Left ventricle myocardium inferior (tissue), 1 donor: ENCODE measurements at regions not wholly inside any gene's neighbourhood (a gene's known extent, or its start where the extent isn't known, plus 50 kb on each side); places are given as distances from the start of the nearest gene placed in this dataset.

Experiments
- DNase-seq: peaks from one replicate; pipeline ENCODE4 v3.0.0-alpha.2; 2020
- H3K27ac ChIP-seq: fragments of 200-600 bp; replicated peaks from 2 replicates; pipeline ENCODE4 v1.8.0; 2021
- H3K27me3 ChIP-seq: fragments of 200-600 bp; 2 replicates; pipeline ENCODE4 v1.8.0; 2021; ENCODE audit warnings: low read depth
- H3K36me3 ChIP-seq: fragments of 200-600 bp; 2 replicates; pipeline ENCODE4 v1.8.0; 2021
- H3K4me1 ChIP-seq: fragments of 200-600 bp; 2 replicates; pipeline ENCODE4 v1.8.0; 2021
- H3K4me3 ChIP-seq: fragments of 200-600 bp; 2 replicates; pipeline ENCODE4 v1.8.0; 2021; ENCODE audit warnings: mild to moderate bottlenecking, moderate library complexity
- H3K9me3 ChIP-seq: fragments of 200-600 bp; replicated peaks from 2 replicates; pipeline ENCODE4 v1.8.0; 2021
- CTCF ChIP-seq: fragments of 200-600 bp; IDR thresholded peaks from 2 replicates; pipeline ENCODE4 v1.8.0; 2021; ENCODE audit warnings: antibody characterized with exemption, mild to moderate bottlenecking, borderline replicate concordance
- intact Hi-C: fragments of 100-400 bp; cut with micrococcal nuclease; formaldehyde crosslinking; loops from one replicate; pipeline ENCODE4 v1.11.0; 2022
- donor health status: DM: no; HTN: yes; CAD: no; lungs with severe emphysema.

DNA sequence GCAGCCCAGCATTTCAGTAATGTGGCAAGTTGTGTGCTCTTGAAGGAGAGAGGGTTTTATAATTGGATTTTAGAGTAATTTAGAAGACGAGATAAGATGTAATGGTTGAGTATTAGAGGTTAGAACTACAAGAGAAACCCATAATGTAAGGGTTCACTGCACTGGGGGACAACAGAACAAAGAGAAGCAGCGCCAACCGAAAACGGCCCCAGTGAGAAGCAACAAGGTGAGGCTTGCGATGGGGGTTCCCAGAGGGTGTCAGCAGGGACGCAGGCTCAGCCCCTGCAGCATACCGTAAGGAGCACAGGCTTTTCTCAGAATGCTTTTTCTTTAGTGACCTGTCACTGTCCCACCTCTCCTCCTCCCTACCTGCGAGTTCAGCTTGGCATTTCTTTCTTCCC is 183.9 kb upstream of the ETAA1 start:
- DNase-seq: no peak
- TF ChIP-seq CTCF: no peak
- Histone ChIP-seq H3K36me3 (no peaks in the 10 kb centered on the region), H3K27me3 (peaks cover 13% of the 10 kb centered on the region), H3K27ac (no peak overlapping the region), H3K4me1 (no peaks in the 10 kb centered on the region), H3K4me3 (no peak overlapping the region), H3K9me3 (peaks cover 14% of the 10 kb centered on the region)
- intact Hi-C loops: no loop called here

DNA sequence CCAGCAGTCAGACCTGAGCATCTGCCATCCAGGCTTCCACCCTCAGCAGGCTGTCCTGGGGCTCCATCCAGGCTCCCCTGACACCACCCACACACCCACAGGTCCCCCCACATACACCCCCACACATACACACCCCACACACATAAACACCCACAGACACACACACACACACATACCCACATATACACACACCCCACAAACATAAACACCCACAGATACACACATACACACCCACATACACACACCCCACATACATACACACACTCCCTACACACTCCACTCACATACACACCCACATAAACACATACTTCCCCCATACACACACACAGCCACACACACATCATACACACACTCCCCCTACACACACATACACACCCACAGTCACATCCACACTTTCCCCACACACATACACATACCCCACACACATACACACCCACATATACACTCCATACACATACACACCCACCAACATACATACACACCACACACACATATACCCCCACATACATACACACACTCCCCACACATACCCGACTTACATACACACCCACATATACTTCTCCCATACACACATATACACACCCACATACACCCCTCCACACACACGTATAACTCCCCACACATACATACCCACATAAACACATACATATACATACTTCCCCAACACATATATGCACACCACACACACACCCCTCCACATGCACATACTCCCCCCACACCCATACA is 183.3 kb upstream of the ETAA1 start:
- Histone ChIP-seq H3K9me3 (peaks cover 15% of the 10 kb centered on the region), H3K36me3 (no peaks in the 10 kb centered on the region), H3K4me1 (no peaks in the 10 kb centered on the region), H3K4me3 (no peak overlapping the region), H3K27ac (no peak overlapping the region), H3K27me3 (peaks cover 13% of the 10 kb centered on the region)
- DNase-seq: no peak
- intact Hi-C loops: no loop called here
- no peak for TF ChIP-seq CTCF

- H3K9me3 ChIP-seq: peaks cover 15% of the 10 kb centered on the region
- peaks cover 13% of the 10 kb centered on the region for H3K27me3 ChIP-seq
- no peak for DNase-seq
- H3K36me3 ChIP-seq: no peaks in the 10 kb centered on the region
- no peak overlapping the region for H3K4me3 ChIP-seq
- no peak overlapping the region for H3K27ac ChIP-seq
- no peaks in the 10 kb centered on the region for H3K4me1 ChIP-seq
- no peak for TF ChIP-seq CTCF
- intact Hi-C loops: no loop called here
These were observed 182.4 kb upstream of the ETAA1 start for GRCh38 chr2:67214585-67215185.

GRCh38 chr2:67215214-67216055 is 181.7 kb upstream of the ETAA1 start:
- peak; percentile 29 for TF ChIP-seq CTCF
- Histone ChIP-seq H3K27ac (no peak overlapping the region), H3K9me3 (peaks cover 15% of the 10 kb centered on the region), H3K36me3 (no peaks in the 10 kb centered on the region), H3K4me3 (no peak overlapping the region), H3K27me3 (peaks cover 13% of the 10 kb centered on the region), H3K4me1 (no peaks in the 10 kb centered on the region)
- no peak for DNase-seq
- intact Hi-C loops: no loop called here

GRCh38 chr2:67216103-67216502 is 181.0 kb upstream of the ETAA1 start:
- Histone ChIP-seq H3K4me3 (no peak overlapping the region), H3K36me3 (no peaks in the 10 kb centered on the region), H3K9me3 (peaks cover 15% of the 10 kb centered on the region), H3K27ac (no peak overlapping the region), H3K4me1 (no peaks in the 10 kb centered on the region), H3K27me3 (peaks cover 13% of the 10 kb centered on the region)
- intact Hi-C loops: no loop called here
- no peak for TF ChIP-seq CTCF
- no peak for DNase-seq
